Osteocyte (in vitro differentiated cells): ENCODE measurements at regions not wholly inside any gene's neighbourhood (a gene's known extent, or its start where the extent isn't known, plus 50 kb on each side); places are given as distances from the start of the nearest gene placed in this dataset.

Experiments
- DNase-seq: peaks from one replicate; pipeline ENCODE4 v3.0.0; 2021; ENCODE audit warnings: mixed read lengths; ENCODE audit not compliant: unreplicated experiment; ENCODE audit errors: extremely low spot score
- H3K27ac Mint-ChIP-seq: one replicate; pipeline ENCODE4 v1.8.0; 2021; ENCODE audit warnings: mild to moderate bottlenecking, mixed read lengths; ENCODE audit not compliant: unreplicated experiment
- H3K27me3 Mint-ChIP-seq: one replicate; pipeline ENCODE4 v1.8.0; 2021; ENCODE audit warnings: mixed read lengths; ENCODE audit not compliant: unreplicated experiment
- H3K36me3 Mint-ChIP-seq: one replicate; pipeline ENCODE4 v1.8.0; 2021; ENCODE audit warnings: mixed read lengths; ENCODE audit not compliant: unreplicated experiment
- H3K4me1 Mint-ChIP-seq: one replicate; pipeline ENCODE4 v1.8.0; 2021; ENCODE audit warnings: mixed read lengths; ENCODE audit not compliant: unreplicated experiment
- H3K4me3 Mint-ChIP-seq: one replicate; pipeline ENCODE4 v1.8.0; 2021; ENCODE audit warnings: mild to moderate bottlenecking, moderate library complexity, mixed read lengths; ENCODE audit not compliant: unreplicated experiment
- H3K9me3 Mint-ChIP-seq: one replicate; pipeline ENCODE4 v1.8.0; 2021; ENCODE audit warnings: mixed read lengths; ENCODE audit not compliant: unreplicated experiment
- CTCF ChIP-seq: fragments of 200-600 bp; sonication (generic); IDR thresholded peaks from 2 replicates; pipeline ENCODE4 v1.5.0; 2021; ENCODE audit warnings: antibody characterized with exemption, mild to moderate bottlenecking, moderate library complexity

- H3K27me3 Mint-ChIP-seq, result peaks cover 35% of the 10 kb centered on the region
- TF ChIP-seq CTCF, result no peak
Measured at GRCh38 chr11:64428693-64429092, 69.7 kb downstream of the RPS6KA4 start.

GRCh38 chr11:64429970-64430369 is 71.0 kb downstream of the RPS6KA4 start:
- Mint-ChIP-seq H3K36me3 (no peaks in the 10 kb centered on the region), H3K4me1 (no peaks in the 10 kb centered on the region), H3K27ac (no peak overlapping the region), H3K27me3 (peaks cover 31% of the 10 kb centered on the region), H3K9me3 (no peaks in the 10 kb centered on the region), H3K4me3 (no peak overlapping the region)
- DNase-seq, result no peak
- no peak for TF ChIP-seq CTCF

More at GRCh38 chr11:64428693-64429092, 69.7 kb downstream of the RPS6KA4 start:
- Mint-ChIP-seq H3K27ac (no peak overlapping the region), H3K4me1 (no peaks in the 10 kb centered on the region), H3K4me3 (no peak overlapping the region), H3K36me3 (no peaks in the 10 kb centered on the region), H3K9me3 (no peaks in the 10 kb centered on the region)
- no peak for DNase-seq

GRCh38 chr11:64430645-64431044 is 71.7 kb downstream of the RPS6KA4 start:
- H3K36me3 Mint-ChIP-seq, result no peaks in the 10 kb centered on the region
- H3K27me3 Mint-ChIP-seq, result peaks cover 31% of the 10 kb centered on the region
- DNase-seq, result no peak
- no peaks in the 10 kb centered on the region for H3K4me1 Mint-ChIP-seq
- H3K4me3 Mint-ChIP-seq, result no peak overlapping the region
- no peaks in the 10 kb centered on the region for H3K9me3 Mint-ChIP-seq
- no peak overlapping the region for H3K27ac Mint-ChIP-seq
- TF ChIP-seq CTCF, result no peak

GRCh38 chr11:64436000-64436399 is 77.0 kb downstream of the RPS6KA4 start:
- no peak for DNase-seq
- H3K36me3 Mint-ChIP-seq, result no peaks in the 10 kb centered on the region
- H3K4me1 Mint-ChIP-seq, result no peaks in the 10 kb centered on the region
- no peak overlapping the region for H3K4me3 Mint-ChIP-seq
- H3K27me3 Mint-ChIP-seq, result peaks cover 26% of the 10 kb centered on the region
- no peak for TF ChIP-seq CTCF
- no peak overlapping the region for H3K27ac Mint-ChIP-seq
- H3K9me3 Mint-ChIP-seq, result no peaks in the 10 kb centered on the region

- Mint-ChIP-seq H3K4me1 (no peaks in the 10 kb centered on the region), H3K27ac (no peak overlapping the region), H3K9me3 (no peaks in the 10 kb centered on the region), H3K27me3 (peaks cover 31% of the 10 kb centered on the region), H3K36me3 (no peaks in the 10 kb centered on the region), H3K4me3 (no peak overlapping the region)
- no peak for DNase-seq
- TF ChIP-seq CTCF, result no peak
Measured at GRCh38 chr11:64437426-64437825, 78.5 kb downstream of the RPS6KA4 start.
